Posterior cingulate gyrus (tissue), 11 donors: ENCODE measurements at regions not wholly inside any gene's neighbourhood (a gene's known extent, or its start where the extent isn't known, plus 50 kb on each side); places are given as distances from the start of the nearest gene placed in this dataset.
"Not testable (repeated sequence)": the region's sequence is repeated elsewhere in the genome, so short reads cannot be mapped to it uniquely, and the experiment has no call there.

Source experiments
- DNase-seq, 10 donors: peaks; one replicate each; pipeline versions ENCODE4 v3.0.0 to v3.0.0-alpha.2; 2020 to 2021; ENCODE audit warnings: mixed read lengths in 3 of 10
- intact Hi-C: fragments of 100-400 bp; cut with DNase I; formaldehyde crosslinking; loops from one replicate; pipeline ENCODE4 v1.15.1; 2023

- no peak for DNase-seq
- intact Hi-C loops: no loop called here
Measured at GRCh38 chr6:19342616-19343015, 494.6 kb upstream of the ID4 start.

GRCh38 chr6:19349429-19349828, 487.7 kb upstream of the ID4 start:
- intact Hi-C loops: no loop called here
- DNase-seq: no peak

- DNase-seq: no peak
- intact Hi-C loops: no loop called here
Measured at GRCh38 chr6:19354181-19354580, 483.0 kb upstream of the ID4 start.

GRCh38 chr6:19356692-19357091, 480.5 kb upstream of the ID4 start:
- no peak for DNase-seq
- intact Hi-C loops: no loop called here

- DNase-seq: no peak
- intact Hi-C loops: no loop called here
Measured at GRCh38 chr6:19362396-19362795, 474.8 kb upstream of the ID4 start.

- intact Hi-C loops: no loop called here
- DNase-seq: no peak
Measured at GRCh38 chr6:19368511-19368910, 468.7 kb upstream of the ID4 start.

GRCh38 chr6:19369785-19370184, 467.4 kb upstream of the ID4 start:
- intact Hi-C loops: no loop called here
- no peak for DNase-seq

- no peak for DNase-seq
- intact Hi-C loops: no loop called here
Measured at GRCh38 chr6:19370831-19371230, 466.3 kb upstream of the ID4 start.

- no peak for DNase-seq
- intact Hi-C loops: no loop called here
Measured at GRCh38 chr6:19375613-19376012, 461.6 kb upstream of the ID4 start.

- no peak for DNase-seq
- intact Hi-C loops: no loop called here
Measured at GRCh38 chr6:19377722-19378121, 459.4 kb upstream of the ID4 start.

- DNase-seq: no peak
- intact Hi-C loops: no loop called here
Measured at GRCh38 chr6:19380293-19380692, 456.9 kb upstream of the ID4 start.

- no peak for DNase-seq
- intact Hi-C loops: no loop called here
Measured at GRCh38 chr6:19382676-19383075, 454.5 kb upstream of the ID4 start.

GRCh38 chr6:19391926-19392325, 445.2 kb upstream of the ID4 start:
- intact Hi-C loops: no loop called here
- no peak for DNase-seq

GRCh38 chr6:19394051-19394450, 443.1 kb upstream of the ID4 start:
- intact Hi-C loops: no loop called here
- no peak for DNase-seq

- intact Hi-C loops: no loop called here
- no peak for DNase-seq
Measured at GRCh38 chr6:19394687-19395086, 442.5 kb upstream of the ID4 start.

- no peak for DNase-seq
- intact Hi-C loops: no loop called here
Measured at GRCh38 chr6:19395316-19395715, 441.9 kb upstream of the ID4 start.

- intact Hi-C loops: no loop called here
- DNase-seq: peak in 2 of 10 donors; percentile 8 to 36
Measured at GRCh38 chr6:19399406-19399805, 437.8 kb upstream of the ID4 start.

- intact Hi-C loops, DNase-seq: not testable (repeated sequence)
Measured at GRCh38 chr6:19404884-19405283, 432.3 kb upstream of the ID4 start.

- no peak for DNase-seq
- intact Hi-C loops: no loop called here
Measured at GRCh38 chr6:19408331-19408730, 428.8 kb upstream of the ID4 start.

GRCh38 chr6:19410481-19410880, 426.7 kb upstream of the ID4 start:
- no peak for DNase-seq
- intact Hi-C loops: no loop called here

- no peak for DNase-seq
- intact Hi-C loops: no loop called here
Measured at GRCh38 chr6:19413323-19413722, 423.8 kb upstream of the ID4 start.

- intact Hi-C loops: no loop called here
- no peak for DNase-seq
Measured at GRCh38 chr6:19415605-19416326, 421.4 kb upstream of the ID4 start.

GRCh38 chr6:19416811-19417210, 420.4 kb upstream of the ID4 start:
- intact Hi-C loops: no loop called here
- DNase-seq: no peak
